ENCODE measurements at regions not wholly inside any gene's neighbourhood (a gene's known extent, or its start where the extent isn't known, plus 50 kb on each side); places are given as distances from the start of the nearest gene placed in this dataset.

GRCh38 chr5:103425686-103426454 is 136.7 kb downstream of the NUDT12 start:
- Histone ChIP-seq H3K9me3 (no peaks in the 10 kb centered on the region), H3K4me3 (ENCODE audit: low read depth, low read length) (no peak overlapping the region), H3K36me3 (ENCODE audit: control insufficient read depth, insufficient read depth, low read length) (no peaks in the 10 kb centered on the region), H3K27me3 (replicated peaks; ENCODE audit: control insufficient read depth, insufficient read depth, low read length) (no peaks in the 10 kb centered on the region), H3K4me1 (0 out of 2 replicates have a peak, but pooled peaks cover 3% of the 10 kb centered on the region)
- TF ChIP-seq CTCF (IDR thresholded peaks at IDR 0.05; ENCODE audit: insufficient read depth in 1 of 2, low read depth in 1 of 2, low read length in 1 of 2, severe bottlenecking in 1 of 2, unreplicated experiment in 1 of 2), result no peak
- Mint-ChIP-seq H3K4me1 (ENCODE audit: low read depth, unreplicated experiment) (no peaks in the 10 kb centered on the region), H3K9me3 (ENCODE audit: unreplicated experiment) (no peaks in the 10 kb centered on the region), H3K4me3 (ENCODE audit: unreplicated experiment) (no peak overlapping the region), H3K27ac (ENCODE audit: unreplicated experiment) (no peak overlapping the region), H3K36me3 (ENCODE audit: insufficient read depth, unreplicated experiment) (no peaks in the 10 kb centered on the region), H3K27me3 (ENCODE audit: insufficient read depth, unreplicated experiment) (no peaks in the 10 kb centered on the region)
- ChIA-PET POLR2A (no interaction called here), CTCF (no interaction called here)
- BruUV-seq (replicated peaks), result no TSS peak
- DNase-seq, result no peak
- intact Hi-C loops (cut with micrococcal nuclease; ENCODE audit: unreplicated experiment), result loop anchor here (5.0 kb wide), 1 partner anchor 1764 kb away; no protein-coding TSS in a partner anchor

GRCh38 chr5:103424453-103425205 is 138.0 kb downstream of the NUDT12 start:
- ChIA-PET CTCF (no interaction called here), POLR2A (no interaction called here)

More at GRCh38 chr5:103424453-103425205, 138.0 kb downstream of the NUDT12 start:
- Histone ChIP-seq H3K36me3 (ENCODE audit: control insufficient read depth, insufficient read depth, low read length) (no peaks in the 10 kb centered on the region), H3K9me3 (no peaks in the 10 kb centered on the region), H3K4me1 (0 out of 2 replicates have a peak, but pooled peaks cover 3% of the 10 kb centered on the region), H3K27me3 (replicated peaks; ENCODE audit: control insufficient read depth, insufficient read depth, low read length) (no peaks in the 10 kb centered on the region), H3K4me3 (ENCODE audit: low read depth, low read length) (no peak overlapping the region)
- intact Hi-C loops (cut with micrococcal nuclease; ENCODE audit: unreplicated experiment), result loop anchor here (5.0 kb wide), 1 partner anchor 1762 kb away; no protein-coding TSS in a partner anchor
- Mint-ChIP-seq H3K9me3 (ENCODE audit: unreplicated experiment) (no peaks in the 10 kb centered on the region), H3K4me3 (ENCODE audit: unreplicated experiment) (no peak overlapping the region), H3K36me3 (ENCODE audit: insufficient read depth, unreplicated experiment) (no peaks in the 10 kb centered on the region), H3K4me1 (ENCODE audit: low read depth, unreplicated experiment) (no peaks in the 10 kb centered on the region), H3K27ac (ENCODE audit: unreplicated experiment) (no peak overlapping the region), H3K27me3 (ENCODE audit: insufficient read depth, unreplicated experiment) (no peaks in the 10 kb centered on the region)
- BruUV-seq (replicated peaks), result no TSS peak
- DNase-seq, result no peak
- no peak for TF ChIP-seq CTCF (IDR thresholded peaks at IDR 0.05; ENCODE audit: insufficient read depth in 1 of 2, low read depth in 1 of 2, low read length in 1 of 2, severe bottlenecking in 1 of 2, unreplicated experiment in 1 of 2)

Measured in Caco-2 (cell line).